Activated T-cell treated with anti-CD3 and anti-CD28 coated beads for 24 hours (primary cell): ENCODE measurements at regions not wholly inside any gene's neighbourhood (a gene's known extent, or its start where the extent isn't known, plus 50 kb on each side); places are given as distances from the start of the nearest gene placed in this dataset.
"Not testable (repeated sequence)": the region's sequence is repeated elsewhere in the genome, so short reads cannot be mapped to it uniquely, and the experiment has no call there.

Experiments used
- DNase-seq: peaks from one replicate; pipeline ENCODE4 v3.0.0-alpha.2; 2020; ENCODE audit warnings: low read depth

GRCh38 chr2:176924909-176925534 is 287.6 kb upstream of the HNRNPA3 start:
- DNase-seq: no peak

GRCh38 chr2:176926453-176926852 is 286.1 kb upstream of the HNRNPA3 start:
- DNase-seq: no peak

GRCh38 chr2:176929387-176929786 is 283.2 kb upstream of the HNRNPA3 start:
- not testable (repeated sequence) for DNase-seq

GRCh38 chr2:176931588-176932563 is 280.7 kb upstream of the HNRNPA3 start:
- no peak for DNase-seq

GRCh38 chr2:176934131-176934530 is 278.5 kb upstream of the HNRNPA3 start:
- no peak for DNase-seq

- no peak for DNase-seq
These were observed 277.7 kb upstream of the HNRNPA3 start for GRCh38 chr2:176934869-176935415.

- no peak for DNase-seq
These were observed 277.0 kb upstream of the HNRNPA3 start for GRCh38 chr2:176935543-176936102.

- DNase-seq: no peak
These were observed 276.2 kb upstream of the HNRNPA3 start for GRCh38 chr2:176936410-176936809.

GRCh38 chr2:176944998-176945397 is 267.6 kb upstream of the HNRNPA3 start:
- DNase-seq: no peak

- DNase-seq: no peak
These were observed 264.8 kb upstream of the HNRNPA3 start for GRCh38 chr2:176947754-176948153.

GRCh38 chr2:176951218-176951617 is 261.4 kb upstream of the HNRNPA3 start:
- not testable (repeated sequence) for DNase-seq

- DNase-seq: no peak
These were observed 255.8 kb upstream of the HNRNPA3 start for GRCh38 chr2:176956791-176957190.

- no peak for DNase-seq
These were observed 253.0 kb upstream of the HNRNPA3 start for GRCh38 chr2:176959614-176960013.

GRCh38 chr2:176960061-176960460 is 252.5 kb upstream of the HNRNPA3 start:
- no peak for DNase-seq

- DNase-seq: no peak
These were observed 251.7 kb upstream of the HNRNPA3 start for GRCh38 chr2:176960736-176961520.

- no peak for DNase-seq
These were observed 250.6 kb upstream of the HNRNPA3 start for GRCh38 chr2:176961775-176962619.

- no peak for DNase-seq
These were observed 248.9 kb upstream of the HNRNPA3 start for GRCh38 chr2:176963568-176964287.

GRCh38 chr2:176967911-176968450 is 244.6 kb upstream of the HNRNPA3 start:
- no peak for DNase-seq

- no peak for DNase-seq
These were observed 242.8 kb upstream of the HNRNPA3 start for GRCh38 chr2:176969642-176970359.
